ENCODE measurements at regions not wholly inside any gene's neighbourhood (a gene's known extent, or its start where the extent isn't known, plus 50 kb on each side); places are given as distances from the start of the nearest gene placed in this dataset.

GRCh38 chr6:108737594-108738546 lies 110.4 kb upstream of the ARMC2 start:
- TF ChIP-seq CTCF (IDR thresholded peaks at IDR 0.05) (no peak), POLR2A (IDR thresholded peaks at IDR 0.05) (no peak)

Measured in testis (tissue), 2 donors.